K562 (cell line): ENCODE measurements at regions not wholly inside any gene's neighbourhood (a gene's known extent, or its start where the extent isn't known, plus 50 kb on each side); places are given as distances from the start of the nearest gene placed in this dataset.

ENCODE experiments used
- ATAC-seq: fragments of 200-7000 bp; cut with Tn5 transposase; 3 replicates; pipeline ENCODE4 v1.9.1; 2020; ENCODE audit warnings: moderate library complexity
- BruUV-seq: library from RNA; stranded (reverse); fragments of 400-500 nt; replicated peaks from 2 replicates; lab custom pipeline; 2021; lab: Mats Ljungman, UMichigan
- CTCF ChIA-PET: fragments of 300-600 bp; formaldehyde crosslinking; extraction: SDS; loops from one replicate; lab custom pipeline; 2021; ENCODE audit warnings: low intra/inter-chr PET ratio; lab: Yijun Ruan, JAX
- POLR2A ChIA-PET: fragments of 300-600, 350-650 bp; sonication (Branson Sonifier 250); formaldehyde crosslinking; extraction: SDS; loops from one replicate; lab custom pipeline; 2021; ENCODE audit warnings: antibody characterized with exemption, inconsistent platforms; lab: Yijun Ruan, JAX
- DNase-seq, 4 experiments: peaks; one replicate each; pipeline versions ENCODE4 v3.0.0 to v3.0.0-alpha.2; 2011 to 2018; ENCODE audit warnings: low spot score in 3 of 4, mixed read lengths in 3 of 4; ENCODE audit errors: extremely low read depth in 1 of 4
- FAIRE-seq: peaks from 2 replicates; lab custom pipeline; 2011; peaks lifted over from hg19 to GRCh38; lab: Jason Lieb, UNC
- H2AFZ ChIP-seq: 2 replicates; pipeline ENCODE4 v1.6.0; 2011; ENCODE audit warnings: low read depth, low read length, control low read depth, inconsistent platforms
- H3K27ac ChIP-seq: fragments of 200-600 bp; 3 replicates; pipeline ENCODE4 v1.8.0; 2011; ENCODE audit warnings: low read depth, mild to moderate bottlenecking, control low read depth, inconsistent platforms, low read length, moderate library complexity, mixed read lengths; ENCODE audit errors: extremely low read depth
- H3K27me3 ChIP-seq, 2 experiments: fragments of 300-600 bp in 1 of 2; 2 replicates in 1 of 2; 3 replicates in 1 of 2; pipeline versions ENCODE4 v1.6.0 to v1.8.0; 2011; ENCODE audit warnings: inconsistent platforms in 2 of 2, low read length in 2 of 2, mild to moderate bottlenecking in 1 of 2, mixed read lengths in 1 of 2, moderate library complexity in 1 of 2; ENCODE audit not compliant: control insufficient read depth in 2 of 2, insufficient read depth in 2 of 2
- H3K36me3 ChIP-seq: fragments of 300-600 bp; 3 replicates; pipeline ENCODE4 v1.8.0; 2011; ENCODE audit warnings: mild to moderate bottlenecking, low read length, inconsistent platforms; ENCODE audit not compliant: control insufficient read depth, insufficient read depth
- H3K4me1 ChIP-seq, 2 experiments: fragments of 200-600 bp in 1 of 2; replicated peaks in 1 of 2; 2 replicates in 1 of 2; 3 replicates in 1 of 2; pipeline versions ENCODE4 v1.5.1 to v1.8.0; 2011; ENCODE audit warnings: inconsistent platforms in 2 of 2, low read length in 2 of 2, mild to moderate bottlenecking in 1 of 2, mixed read lengths in 1 of 2, moderate library complexity in 1 of 2; ENCODE audit not compliant: control insufficient read depth in 2 of 2, insufficient read depth in 2 of 2
- H3K4me2 ChIP-seq: 2 replicates; pipeline ENCODE4 v1.6.1; 2011; ENCODE audit warnings: low read length, control low read depth, inconsistent platforms, mixed read lengths; ENCODE audit not compliant: insufficient read depth
- H3K4me3 ChIP-seq: fragments of 200-600 bp; sonication (generic), shearing (Covaris generic); 2 replicates; pipeline ENCODE4 v1.5.1; 2016; ENCODE audit warnings: control low read depth, inconsistent platforms
- H3K79me2 ChIP-seq: fragments of 200-600 bp; 3 replicates; pipeline ENCODE4 v1.8.0; 2011; ENCODE audit warnings: low read length, inconsistent platforms; ENCODE audit not compliant: control insufficient read depth, insufficient read depth
- H3K9ac ChIP-seq, 2 experiments: 2 replicates each; pipeline versions ENCODE4 v1.6.0 to v1.6.1; 2011; ENCODE audit warnings: low read depth in 2 of 2, low read length in 2 of 2, control low read depth in 1 of 2, inconsistent platforms in 1 of 2, mild to moderate bottlenecking in 1 of 2, mixed read lengths in 1 of 2; ENCODE audit not compliant: insufficient read depth in 1 of 2
- H3K9me1 ChIP-seq: one replicate; pipeline ENCODE4 v1.6.0; 2011; ENCODE audit warnings: inconsistent platforms, mild to moderate bottlenecking, low read length, moderate library complexity; ENCODE audit not compliant: control insufficient read depth, insufficient read depth
- H3K9me3 ChIP-seq: replicated peaks from 2 replicates; pipeline ENCODE4 v1.5.1; 2011; ENCODE audit warnings: low read depth, low read length, inconsistent platforms; ENCODE audit not compliant: control insufficient read depth, insufficient read depth
- H4K20me1 ChIP-seq: replicated peaks from 2 replicates; pipeline ENCODE4 v1.6.1; 2011; ENCODE audit warnings: low read length, inconsistent platforms, mixed read lengths; ENCODE audit not compliant: control insufficient read depth, insufficient read depth
- EP400 ChIP-seq: fragments of 450-650 bp; IDR thresholded peaks from 2 replicates; pipeline ENCODE4 v1.6.1; 2017; ENCODE audit warnings: antibody characterized with exemption, mild to moderate bottlenecking, moderate library complexity
- HDAC8 ChIP-seq: fragments of 450-650 bp; IDR thresholded peaks from 2 replicates; pipeline ENCODE4 v1.6.1; 2016; ENCODE audit warnings: mild to moderate bottlenecking, missing genetic modification characterization, moderate library complexity, missing compliant biosample characterization
- PURB ChIP-seq: sonication (generic); formaldehyde crosslinking; IDR thresholded peaks from 2 replicates; pipeline ENCODE4 v1.9.0; 2021; ENCODE audit warnings: low read depth, mild to moderate bottlenecking, missing genetic modification reagents
- ZNF584 ChIP-seq: fragments of 200-800 bp; sonication (Bioruptor generic); IDR thresholded peaks from 2 replicates; pipeline ENCODE4 v1.6.1; 2016; ENCODE audit warnings: low read depth, mild to moderate bottlenecking, missing genetic modification characterization, missing compliant biosample characterization
- ZNF76 ChIP-seq: fragments of 250-450 bp; sonication (Bioruptor Pico); IDR thresholded peaks from 2 replicates; pipeline ENCODE4 v1.4.0; 2020; ENCODE audit warnings: mild to moderate bottlenecking, moderate library complexity, borderline replicate concordance
- in situ Hi-C: fragments of 300-500 bp; cut with MboI; formaldehyde crosslinking; loops from 4 replicates; pipeline ENCODE4 v1.15.0; 2018; ENCODE audit warnings: inconsistent platforms, mixed read lengths
- intact Hi-C: fragments of 100-400 bp; cut with micrococcal nuclease; formaldehyde crosslinking; loops from 2 replicates; pipeline ENCODE4 v1.14.2; 2022
- TF ChIP-seq, protein P1 (sequence below): fragments of 450-650 bp; formaldehyde crosslinking; IDR thresholded peaks from 2 replicates; pipeline ENCODE4 v1.4.0; 2020; ENCODE audit warnings: mild to moderate bottlenecking
- TF ChIP-seq, protein P2 (sequence below): fragments of 450-650 bp; IDR thresholded peaks from one replicate; pipeline ENCODE4 v1.6.1; 2018; ENCODE audit warnings: mild to moderate bottlenecking, moderate library complexity; ENCODE audit not compliant: partially characterized antibody

DNA sequence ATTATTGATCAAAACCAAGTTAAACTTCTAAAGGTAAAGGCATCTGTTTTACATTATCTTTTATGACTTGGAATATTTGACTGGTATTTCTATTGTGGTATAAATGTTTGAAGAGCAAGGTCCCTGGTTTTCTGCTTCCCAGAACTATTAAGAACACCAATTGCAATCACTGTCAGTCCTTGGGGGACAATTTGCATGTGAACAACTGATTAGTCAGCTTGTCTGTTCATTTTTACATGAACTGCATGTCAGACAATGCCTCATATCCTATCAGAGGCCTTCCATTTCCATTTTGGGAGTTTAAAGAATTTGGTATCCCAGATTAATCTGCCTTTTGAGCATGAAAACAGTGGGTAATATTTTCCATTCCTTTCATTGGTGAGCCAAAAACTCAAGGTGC, 654.9 kb upstream of the USP24 start:
- POLR2A ChIA-PET, result no interaction called here
- Histone ChIP-seq H3K4me3 (no peak overlapping the region), H3K9me3 (no peaks in the 10 kb centered on the region), H3K9me1 (no peaks in the 10 kb centered on the region), H3K4me1 (no peaks in the 10 kb centered on the region), H2AFZ (no peak overlapping the region), H3K27ac (no peak overlapping the region), H3K36me3 (no peaks in the 10 kb centered on the region), H3K4me2 (no peak overlapping the region), H3K79me2 (no peaks in the 10 kb centered on the region), H4K20me1 (no peaks in the 10 kb centered on the region), H3K9ac (no peak overlapping the region), H3K27me3 (no peaks in the 10 kb centered on the region)
- no TSS peak for BruUV-seq
- ATAC-seq (no peak), DNase-seq (no peak), FAIRE-seq (no peak)
- CTCF ChIA-PET, result no interaction called here
- intact Hi-C loops, result no loop called here
- TF ChIP-seq, protein P1, sequence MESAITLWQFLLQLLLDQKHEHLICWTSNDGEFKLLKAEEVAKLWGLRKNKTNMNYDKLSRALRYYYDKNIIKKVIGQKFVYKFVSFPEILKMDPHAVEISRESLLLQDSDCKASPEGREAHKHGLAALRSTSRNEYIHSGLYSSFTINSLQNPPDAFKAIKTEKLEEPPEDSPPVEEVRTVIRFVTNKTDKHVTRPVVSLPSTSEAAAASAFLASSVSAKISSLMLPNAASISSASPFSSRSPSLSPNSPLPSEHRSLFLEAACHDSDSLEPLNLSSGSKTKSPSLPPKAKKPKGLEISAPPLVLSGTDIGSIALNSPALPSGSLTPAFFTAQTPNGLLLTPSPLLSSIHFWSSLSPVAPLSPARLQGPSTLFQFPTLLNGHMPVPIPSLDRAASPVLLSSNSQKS, result no peak
- TF ChIP-seq, protein P2, sequence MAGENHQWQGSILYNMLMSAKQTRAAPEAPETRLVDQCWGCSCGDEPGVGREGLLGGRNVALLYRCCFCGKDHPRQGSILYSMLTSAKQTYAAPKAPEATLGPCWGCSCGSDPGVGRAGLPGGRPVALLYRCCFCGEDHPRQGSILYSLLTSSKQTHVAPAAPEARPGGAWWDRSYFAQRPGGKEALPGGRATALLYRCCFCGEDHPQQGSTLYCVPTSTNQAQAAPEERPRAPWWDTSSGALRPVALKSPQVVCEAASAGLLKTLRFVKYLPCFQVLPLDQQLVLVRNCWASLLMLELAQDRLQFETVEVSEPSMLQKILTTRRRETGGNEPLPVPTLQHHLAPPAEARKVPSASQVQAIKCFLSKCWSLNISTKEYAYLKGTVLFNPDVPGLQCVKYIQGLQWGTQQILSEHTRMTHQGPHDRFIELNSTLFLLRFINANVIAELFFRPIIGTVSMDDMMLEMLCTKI, result no peak
- TF ChIP-seq ZNF76 (CRISPR knock-in tag), result no peak
- TF ChIP-seq EP400, result no peak
- TF ChIP-seq HDAC8, result no peak
- no peak for TF ChIP-seq PURB (CRISPR knock-in tag)
- TF ChIP-seq ZNF584 (CRISPR knock-in tag), result no peak
- in situ Hi-C loops, result no loop called here
